Activated CD4-positive, alpha-beta T cell treated with anti-CD3 and anti-CD28 coated beads for 48 hours (primary cell): ENCODE measurements at regions not wholly inside any gene's neighbourhood (a gene's known extent, or its start where the extent isn't known, plus 50 kb on each side); places are given as distances from the start of the nearest gene placed in this dataset.

Source experiments
- DNase-seq: peaks from one replicate; pipeline ENCODE4 v3.0.0-alpha.2; 2020

GRCh38 chr4:146022541-146022940, 83.9 kb upstream of the ZNF827 start:
- no peak for DNase-seq

GRCh38 chr4:146018247-146018646, 79.6 kb upstream of the ZNF827 start:
- DNase-seq: no peak

GRCh38 chr4:146004730-146005129, 66.1 kb upstream of the ZNF827 start:
- no peak for DNase-seq

GRCh38 chr4:145988628-145989027, 50.0 kb upstream of the ZNF827 start:
- DNase-seq: no peak
